HG03135 (cell line): ENCODE measurements at regions not wholly inside any gene's neighbourhood (a gene's known extent, or its start where the extent isn't known, plus 50 kb on each side); places are given as distances from the start of the nearest gene placed in this dataset.
"Not testable (repeated sequence)": the region's sequence is repeated elsewhere in the genome, so short reads cannot be mapped to it uniquely, and the experiment has no call there.

ENCODE experiments used
- ATAC-seq: cut with Tn5 transposase; IDR thresholded peaks from one replicate; pipeline ENCODE4 v1.9.1; 2021; ENCODE audit warnings: mild to moderate bottlenecking, moderate library complexity; ENCODE audit not compliant: unreplicated experiment

DNA sequence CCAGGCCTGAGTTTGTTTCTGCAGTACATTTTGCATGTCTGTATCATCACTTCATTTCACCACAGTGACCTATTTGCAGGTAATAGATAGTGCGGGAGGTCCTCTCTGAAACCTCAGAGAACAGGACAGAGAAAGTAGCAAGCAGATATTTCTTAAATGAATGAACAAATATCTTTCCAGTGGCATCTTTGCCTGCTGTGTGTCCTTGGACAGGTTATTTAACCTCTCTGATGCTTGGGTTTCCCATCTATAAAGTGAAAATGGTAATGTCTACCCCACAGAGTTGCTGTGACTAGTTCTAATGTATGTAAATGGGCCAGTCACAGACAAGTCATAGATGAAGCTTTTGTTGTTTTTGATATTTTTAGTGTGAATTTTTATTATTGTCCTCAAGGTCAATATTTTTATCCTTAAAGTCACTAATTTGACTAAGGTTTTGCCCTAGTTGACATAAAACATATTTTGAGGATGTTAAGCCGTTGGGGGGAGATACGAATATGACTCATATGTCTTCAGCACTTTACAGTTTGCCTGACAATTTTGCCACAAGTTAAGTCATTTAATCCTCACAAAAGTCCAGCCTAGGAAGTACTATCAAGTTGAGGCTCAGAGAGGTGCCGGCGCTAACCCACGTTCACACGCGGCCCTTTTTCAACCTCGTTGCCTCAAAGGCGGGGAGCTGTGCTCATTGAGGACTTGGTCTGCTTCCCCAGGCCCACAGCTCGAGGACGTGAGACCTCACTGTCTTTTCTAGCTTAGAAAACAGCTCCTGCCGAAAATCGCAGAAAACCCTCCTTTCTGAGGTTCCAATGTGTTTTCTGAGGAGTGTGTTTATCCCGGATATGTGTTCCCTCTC is 126.7 kb upstream of the STX18 start:
- ATAC-seq = no peak

DNA sequence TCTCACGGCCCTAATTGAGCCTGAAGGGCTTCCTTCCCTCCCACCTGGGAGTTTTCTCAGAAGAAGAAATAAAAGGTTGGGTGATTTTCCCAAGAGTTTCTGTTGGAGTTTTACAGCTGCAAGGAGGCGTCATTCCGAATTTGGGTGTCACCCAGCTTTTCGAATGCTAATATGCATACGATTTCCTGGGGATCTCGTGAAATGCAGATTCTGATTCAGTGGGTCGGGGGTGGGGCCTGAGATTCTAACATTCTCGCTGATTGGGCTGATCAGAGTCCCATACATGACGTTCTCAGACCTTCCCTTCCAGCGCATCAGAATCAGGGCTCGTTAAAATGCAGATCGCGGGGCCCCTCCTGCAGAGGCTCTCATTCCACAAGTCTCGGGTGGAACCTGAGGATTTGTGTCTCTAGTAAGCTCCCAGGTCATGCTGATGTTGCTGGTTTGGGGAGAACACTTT is 125.8 kb upstream of the STX18 start:
- ATAC-seq = no peak

DNA sequence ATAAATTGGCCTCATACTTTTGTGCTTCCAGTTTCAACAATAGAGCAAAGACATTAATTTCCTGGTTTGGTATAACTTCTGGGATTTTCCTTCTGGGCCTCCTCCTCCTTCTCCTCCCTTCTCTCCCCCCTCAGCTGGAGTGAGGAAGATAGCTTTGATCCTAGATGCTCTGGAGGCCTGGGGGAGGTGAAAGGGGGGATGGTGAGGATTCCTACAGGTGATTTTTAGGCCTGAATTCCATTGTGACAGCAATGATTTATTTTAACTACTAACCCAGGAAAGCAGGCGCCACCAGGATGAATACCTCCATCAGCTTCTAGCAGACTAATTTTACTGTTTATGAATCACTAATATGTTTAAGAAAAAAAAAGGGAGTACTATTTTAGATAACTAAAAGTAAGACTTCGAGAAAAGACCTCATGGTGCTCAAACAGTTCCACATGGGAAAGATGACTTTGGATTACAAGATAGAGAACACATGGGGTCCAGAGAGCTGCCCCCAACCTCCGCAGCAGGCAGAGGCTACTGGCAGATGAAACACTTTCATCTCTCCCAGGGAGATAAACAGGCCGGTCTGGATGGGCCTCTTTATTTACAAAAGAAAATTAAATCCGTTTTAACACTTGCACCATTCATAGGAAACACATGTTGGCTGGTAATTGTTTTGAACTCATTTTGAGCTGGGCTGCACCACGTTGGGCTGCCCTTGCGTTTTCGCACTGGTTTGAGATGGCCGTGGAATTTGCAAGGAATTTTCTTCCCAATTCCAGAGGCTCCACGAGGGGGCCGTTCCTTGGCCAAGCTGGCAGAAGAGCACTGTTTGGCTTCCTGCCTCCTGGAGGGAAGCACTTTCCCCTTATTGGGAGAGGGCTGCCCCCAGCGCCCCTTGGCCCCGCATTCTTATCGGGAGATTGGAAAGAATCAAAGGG is 125.1 kb upstream of the STX18 start:
- no peak for ATAC-seq

DNA sequence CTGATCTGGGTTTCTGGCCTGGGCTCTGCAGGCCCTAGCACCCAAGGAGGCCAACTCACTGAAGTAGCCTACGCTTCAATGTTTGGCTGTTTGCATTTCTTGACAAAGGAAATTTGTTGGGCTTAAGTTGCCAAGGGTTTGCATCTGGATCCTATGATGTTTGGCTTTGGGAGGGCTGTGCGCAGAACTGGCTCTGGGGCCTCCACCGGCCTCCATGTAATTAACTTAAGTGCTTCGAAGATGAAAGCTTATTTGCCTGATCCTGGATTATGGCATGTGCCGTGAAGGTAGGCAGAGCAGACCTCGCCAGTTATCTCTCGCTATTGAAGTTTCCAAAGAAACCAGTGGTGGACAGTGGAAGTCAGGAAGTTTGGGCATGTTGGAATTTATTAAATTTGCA is 124.3 kb upstream of the STX18 start:
- no peak for ATAC-seq

DNA sequence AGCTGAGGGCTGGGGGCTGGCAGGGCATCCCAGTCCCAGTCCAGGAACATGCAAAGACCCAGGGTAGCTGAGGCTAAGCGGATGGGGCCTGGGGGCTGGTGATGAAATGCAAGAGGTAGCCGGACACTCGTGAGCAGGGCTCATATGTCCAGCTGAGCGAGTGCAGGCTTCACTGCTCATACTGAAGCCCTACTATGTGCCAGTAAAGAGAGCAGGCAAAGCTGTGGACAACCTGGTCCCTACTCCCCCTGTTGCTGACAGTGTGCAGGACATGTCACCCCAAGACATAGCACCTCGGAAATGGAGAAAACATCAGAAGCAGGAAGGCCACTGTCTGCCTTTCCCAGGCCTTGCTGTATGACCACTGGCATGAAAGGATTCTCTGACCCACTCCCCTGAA is 122.4 kb upstream of the STX18 start:
- no peak for ATAC-seq

DNA sequence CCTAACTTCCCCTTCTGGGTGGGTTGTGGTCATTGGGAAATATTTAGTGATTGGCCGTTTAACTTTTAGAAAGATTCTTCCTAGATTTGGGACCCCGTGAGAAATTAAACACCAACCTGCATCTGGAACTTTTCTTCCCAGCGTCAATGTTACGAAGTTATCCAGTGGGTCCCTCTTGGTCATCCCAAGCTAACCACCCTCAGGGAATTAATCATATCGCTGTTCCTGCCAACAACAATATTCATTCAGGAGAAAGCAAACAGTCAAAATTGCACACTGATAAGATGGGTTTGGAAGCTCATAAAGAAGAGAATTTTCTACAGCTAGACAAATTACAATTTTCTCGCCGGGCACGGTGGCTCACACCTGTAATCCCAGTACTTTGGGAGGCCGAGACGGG is 121.2 kb upstream of the STX18 start:
- no peak for ATAC-seq

DNA sequence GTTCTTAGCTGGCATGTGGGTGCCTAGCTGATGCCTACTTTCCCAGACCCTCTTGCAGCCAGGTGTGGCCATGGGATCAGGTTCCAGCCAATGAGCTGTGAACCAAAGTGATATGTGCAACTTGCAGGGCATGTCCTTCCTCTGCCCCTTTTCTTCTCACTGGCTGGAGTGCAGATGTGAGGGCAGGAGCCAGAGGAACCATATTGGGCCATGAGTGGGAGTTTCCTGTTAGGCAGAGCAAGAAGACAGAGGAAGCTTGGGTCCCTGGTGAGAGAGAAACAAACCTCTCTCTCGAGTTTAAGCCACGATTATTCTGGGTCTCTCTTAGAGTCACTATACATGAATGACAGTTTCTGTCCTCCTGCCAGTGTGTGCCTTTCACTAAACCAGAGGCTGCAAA is 120.4 kb upstream of the STX18 start:
- no peak for ATAC-seq

DNA sequence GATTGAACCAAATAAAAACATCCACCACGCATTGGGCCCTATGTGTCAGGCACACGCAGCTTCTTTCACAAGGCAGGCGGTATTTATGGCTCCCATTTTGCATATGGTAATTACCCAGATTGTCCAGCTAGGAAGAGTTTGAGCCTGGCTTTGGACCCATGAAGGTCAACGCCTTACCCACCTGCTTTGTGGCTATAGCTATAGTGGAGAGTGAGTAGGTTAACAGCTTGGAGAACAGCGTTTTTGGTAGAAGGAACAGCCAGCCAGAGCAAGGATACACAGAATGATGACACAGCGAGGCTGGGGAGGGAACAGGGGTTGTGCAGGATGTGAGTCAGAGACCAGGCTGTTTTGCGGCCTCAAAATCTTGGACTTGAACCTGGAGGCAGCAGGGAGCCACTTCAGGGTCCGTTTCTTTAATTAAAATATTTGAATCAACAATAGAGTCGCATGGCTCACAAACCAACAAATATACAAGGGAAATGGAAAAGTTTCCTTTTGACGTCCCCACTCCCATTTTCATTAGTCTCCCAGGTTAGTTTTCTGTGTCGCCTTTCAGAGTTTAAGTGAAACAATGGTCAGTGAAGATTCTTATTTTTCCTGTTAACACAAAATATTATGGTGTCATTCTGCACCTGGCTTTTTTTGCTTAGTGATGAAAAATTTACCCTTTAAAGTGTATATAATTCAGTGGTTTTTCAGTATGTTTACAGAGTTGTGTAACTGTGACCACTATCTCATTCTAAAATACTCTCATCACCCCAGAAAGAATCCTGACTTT is 118.2 kb upstream of the STX18 start:
- no peak for ATAC-seq

DNA sequence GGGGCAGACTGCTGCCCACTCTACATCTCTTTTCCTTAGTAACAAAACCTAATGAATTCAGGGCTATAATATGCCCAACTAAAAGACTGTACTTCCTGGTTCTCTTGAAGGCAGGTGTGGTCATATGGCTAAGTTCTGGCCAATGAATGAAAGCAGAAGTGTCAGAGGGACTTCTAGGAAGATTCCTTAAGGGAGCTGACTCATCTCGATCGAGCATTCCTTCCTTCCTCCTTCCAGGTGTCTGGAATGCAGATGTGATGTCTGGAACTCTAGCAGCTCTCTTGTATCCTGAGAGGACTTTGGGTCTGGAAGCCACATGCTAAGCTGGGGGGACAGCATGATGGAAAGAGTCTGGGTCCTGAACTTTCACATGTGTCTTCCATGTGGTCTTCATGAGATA is 116.2 kb upstream of the STX18 start:
- ATAC-seq = no peak

DNA sequence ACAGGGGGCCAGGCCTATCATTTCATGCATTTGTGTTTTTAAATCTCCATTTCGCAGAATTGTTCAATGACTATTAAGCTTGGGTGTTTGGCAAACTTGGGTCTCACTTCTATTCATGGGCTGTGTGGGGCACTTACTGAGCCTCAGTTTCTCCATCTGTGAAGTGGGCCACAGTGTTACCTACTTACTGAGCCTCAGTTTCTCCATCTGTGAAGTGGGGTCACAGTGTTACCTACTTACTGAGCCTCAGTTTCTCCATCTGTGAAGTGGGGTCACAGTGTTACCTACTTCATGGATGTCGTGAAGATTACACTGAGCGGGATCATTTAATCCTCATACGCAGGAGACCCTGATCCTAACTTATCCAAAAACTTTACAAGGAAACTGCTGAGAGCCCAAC is 115.1 kb upstream of the STX18 start:
- no peak for ATAC-seq

DNA sequence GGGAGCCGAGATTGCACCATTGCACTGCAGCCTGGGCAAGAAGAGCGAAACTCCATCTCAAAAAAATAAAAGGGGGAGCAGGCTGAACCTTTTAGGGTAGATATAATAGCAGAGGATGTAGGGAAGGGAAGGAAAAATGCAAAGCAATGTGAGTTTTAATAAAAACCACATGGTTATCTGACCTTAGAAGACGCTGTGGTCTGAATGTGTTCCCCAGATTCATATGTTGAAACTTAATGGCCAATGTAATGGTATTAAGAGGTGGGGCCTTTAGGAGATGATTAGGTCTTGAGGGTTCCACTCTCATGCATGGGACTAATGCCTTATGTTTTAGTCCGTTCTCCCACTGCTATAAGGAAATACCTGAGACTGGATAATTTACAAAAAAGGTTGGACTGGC is 114.1 kb upstream of the STX18 start:
- ATAC-seq = no peak

DNA sequence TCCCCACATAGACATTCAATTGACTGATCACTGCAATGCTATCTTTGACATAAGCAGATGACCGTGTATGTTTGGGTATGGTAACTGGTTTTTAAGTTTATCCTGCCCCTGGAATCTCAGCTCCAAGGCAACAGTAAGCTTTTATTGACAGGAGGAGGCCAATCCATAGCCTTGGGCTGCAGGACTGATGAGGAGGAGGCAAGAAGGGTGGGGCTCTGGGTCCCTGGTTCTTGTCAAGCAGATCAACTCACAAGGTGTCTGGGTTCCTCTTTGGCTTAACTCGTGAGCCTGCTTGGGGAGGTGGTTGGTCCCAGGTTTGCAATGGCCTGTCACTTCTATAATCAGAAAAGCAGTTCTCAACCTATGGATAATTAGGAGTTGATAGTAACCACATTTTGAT is 113.2 kb upstream of the STX18 start:
- ATAC-seq = no peak

DNA sequence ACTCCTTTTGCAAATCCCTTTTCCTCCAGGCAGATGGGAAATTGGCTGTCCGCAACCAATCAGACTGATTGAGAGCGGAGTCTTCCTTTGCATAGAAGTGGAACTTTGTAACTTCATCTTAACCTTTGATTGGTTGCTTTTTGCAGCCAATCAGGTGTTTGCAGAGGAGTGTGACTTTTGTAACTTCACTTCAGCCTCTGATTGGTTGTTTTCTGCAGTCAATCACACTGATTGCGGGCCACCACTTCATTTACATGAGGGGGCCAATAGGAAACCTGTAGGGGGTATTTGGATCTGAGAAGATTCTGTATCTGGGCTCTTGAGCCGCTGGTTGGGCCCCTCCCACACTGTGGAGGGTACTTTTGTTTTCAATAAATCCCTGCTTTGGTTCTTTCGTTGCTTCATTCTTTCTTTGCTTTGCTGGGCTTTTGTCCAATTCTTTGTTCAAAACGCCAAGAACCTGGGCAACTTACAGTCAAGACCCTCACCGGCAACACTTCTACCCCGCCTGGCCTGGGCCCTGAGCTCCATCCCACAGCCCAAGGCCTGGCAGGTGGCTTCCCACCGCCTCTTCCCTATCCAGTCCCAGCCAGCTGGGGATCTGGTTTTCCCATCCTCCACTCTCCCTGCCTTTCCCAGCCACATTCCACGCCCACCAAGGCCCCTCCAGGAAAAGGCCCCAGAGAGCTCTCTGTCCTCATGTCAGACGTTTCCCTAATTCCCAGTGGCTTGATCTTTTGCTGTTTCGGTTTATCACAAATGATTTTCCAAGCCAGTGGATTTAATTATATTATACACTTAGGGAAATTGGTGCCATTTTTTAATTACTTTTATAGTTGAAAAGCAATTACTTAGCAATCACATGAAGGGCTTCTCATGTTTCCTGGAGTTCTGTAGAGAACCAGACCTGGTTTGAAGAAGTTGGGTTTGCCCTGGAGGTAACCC is 110.2 kb upstream of the STX18 start:
- ATAC-seq = no peak

DNA sequence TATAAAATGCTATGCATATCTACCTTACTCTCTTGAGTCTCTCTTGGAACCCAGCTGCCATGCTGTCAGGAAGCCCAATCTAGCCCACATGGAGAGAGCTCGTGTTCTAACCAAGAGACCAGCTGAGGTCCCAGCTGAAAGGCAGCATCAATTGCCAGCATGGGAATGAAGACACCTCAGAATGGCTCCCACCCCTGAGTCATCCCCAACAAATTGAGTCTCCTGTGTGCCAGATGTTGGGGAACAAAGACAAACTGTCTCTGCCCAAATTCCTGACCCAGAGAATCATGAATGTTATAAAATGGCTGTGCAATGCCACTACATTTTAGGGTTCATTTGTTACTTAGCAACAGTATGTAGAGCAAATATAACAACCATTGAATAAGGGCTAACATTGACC is 105.2 kb upstream of the STX18 start:
- ATAC-seq = no peak

DNA sequence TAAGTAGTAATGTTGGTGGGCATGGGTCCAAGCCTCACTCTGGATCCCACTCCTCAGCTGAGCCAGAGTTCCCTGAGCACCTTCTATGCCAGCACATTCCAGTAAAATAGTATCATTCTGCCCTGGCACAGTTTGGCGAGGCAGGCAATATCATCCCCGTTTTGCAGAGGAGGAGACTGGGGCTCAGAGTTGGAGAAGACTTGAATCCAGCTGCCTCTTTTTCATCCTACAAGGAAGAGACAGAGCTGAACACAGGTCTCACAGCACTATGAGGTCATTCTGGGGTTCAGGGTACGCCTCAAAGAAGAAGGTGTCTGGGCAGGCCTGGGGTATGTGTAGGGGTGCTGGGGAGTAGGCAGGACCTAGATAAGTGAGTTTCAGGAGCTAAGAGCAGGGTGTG is 103.9 kb upstream of the STX18 start:
- no peak for ATAC-seq

DNA sequence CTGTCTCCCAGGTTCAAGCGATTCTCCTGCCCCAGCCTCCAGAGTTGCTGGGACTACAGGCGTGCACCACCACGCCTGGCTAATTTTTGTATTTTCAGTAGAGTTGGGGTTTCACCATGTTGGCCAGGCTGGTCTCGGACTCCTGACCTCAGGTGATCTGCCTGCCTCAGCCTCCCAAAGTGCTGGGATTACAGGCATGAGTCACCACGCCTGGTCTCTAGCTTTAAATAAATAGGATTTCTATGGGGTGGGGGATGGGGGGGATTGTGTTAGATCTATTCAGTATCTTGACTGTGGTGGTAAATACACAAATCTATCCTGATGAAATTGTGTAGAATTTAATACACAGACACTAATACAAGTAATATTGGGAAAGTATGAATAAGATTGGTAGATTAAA is 102.4 kb upstream of the STX18 start:
- not testable (repeated sequence) for ATAC-seq

DNA sequence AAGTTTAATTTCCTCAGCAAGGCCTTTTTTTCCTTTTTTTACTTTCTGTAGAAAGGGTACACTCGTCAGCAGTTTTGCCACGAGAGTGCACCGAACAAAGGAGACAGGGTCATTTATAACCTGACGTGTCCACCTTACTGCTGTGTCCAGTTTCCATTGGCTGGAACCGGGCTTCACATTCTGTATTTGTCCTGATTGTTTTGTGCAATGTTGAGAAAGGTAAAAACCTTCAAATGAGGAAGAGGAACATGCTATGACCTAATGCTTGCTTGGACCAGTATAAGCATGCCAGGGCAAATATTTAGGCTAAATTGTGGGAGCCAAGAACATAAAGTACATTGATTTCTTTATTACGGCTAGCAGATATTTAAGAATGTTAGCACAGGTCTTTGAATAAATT is 101.9 kb upstream of the STX18 start:
- ATAC-seq = not testable (repeated sequence)

DNA sequence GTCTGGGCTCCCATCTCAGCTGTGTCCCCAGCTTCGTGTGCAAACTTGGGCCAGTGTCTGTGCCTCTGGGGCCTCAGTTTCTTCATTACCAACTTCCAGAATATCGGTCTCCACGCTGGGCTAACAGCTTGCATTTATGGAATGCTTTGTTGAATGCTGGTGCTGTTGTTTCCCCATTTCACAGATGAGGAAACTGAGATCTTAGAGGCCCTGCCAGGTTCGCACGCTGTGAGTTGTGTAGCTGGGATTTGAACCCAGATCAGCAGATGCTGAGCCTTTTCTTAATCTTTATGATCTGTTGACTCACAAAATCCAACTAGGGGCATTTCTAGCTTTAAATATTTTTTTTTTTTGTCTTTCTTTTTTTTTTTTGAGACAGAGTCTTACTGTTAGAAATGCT is 101.5 kb upstream of the STX18 start:
- no peak for ATAC-seq

DNA sequence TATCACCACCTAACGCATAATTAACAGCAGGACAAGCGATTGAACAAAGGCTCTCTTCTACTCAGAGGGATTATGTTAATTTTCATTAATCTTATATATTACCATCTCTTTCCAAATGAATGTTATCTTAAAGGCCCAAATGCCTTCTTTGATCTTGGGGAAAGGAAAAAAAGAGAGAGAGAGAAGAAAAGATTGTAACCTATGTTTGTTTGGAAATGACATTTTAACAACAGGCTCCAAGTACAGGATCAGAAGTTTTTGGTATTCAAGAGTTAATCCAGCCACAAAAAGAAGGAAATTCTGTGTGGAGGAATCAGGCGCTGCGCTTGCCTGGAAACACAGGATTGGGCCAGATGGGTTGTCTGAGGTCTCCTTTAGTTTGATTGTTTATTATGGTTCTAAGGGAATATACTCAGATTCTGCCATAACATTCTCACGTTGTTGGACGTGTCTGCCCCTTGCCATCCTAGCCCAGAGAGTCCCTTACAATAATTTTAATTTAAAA is 100.7 kb upstream of the STX18 start:
- no peak for ATAC-seq
